Breast epithelium (tissue), 3 donors: ENCODE measurements at regions not wholly inside any gene's neighbourhood (a gene's known extent, or its start where the extent isn't known, plus 50 kb on each side); places are given as distances from the start of the nearest gene placed in this dataset.

Experiments used
- CTCF ChIP-seq, 3 donors: fragments of 450-650 bp; IDR thresholded peaks; one replicate each; pipeline ENCODE4 v1.5.1; 2016 to 2017; ENCODE audit warnings: antibody characterized with exemption in 3 of 3, mild to moderate bottlenecking in 3 of 3, moderate library complexity in 3 of 3
- POLR2A ChIP-seq: fragments of 450-650 bp; IDR thresholded peaks from one replicate; pipeline ENCODE4 v1.6.1; 2016; ENCODE audit warnings: antibody characterized with exemption, mild to moderate bottlenecking, moderate library complexity
- POLR2AphosphoS5 ChIP-seq, 3 donors: sonication (generic); formaldehyde crosslinking; IDR thresholded peaks; one replicate each; pipeline ENCODE4 v1.6.1; 2017; ENCODE audit warnings: antibody characterized with exemption in 3 of 3

GRCh38 chr10:57696641-57697040, 571.1 kb downstream of the IPMK start:
- TF ChIP-seq CTCF (IDR thresholded peaks at IDR 0.05) (no peak), POLR2A (no peak), POLR2AphosphoS5 (IDR thresholded peaks at IDR 0.05) (no peak)
